Neural progenitor cell (in vitro differentiated cells): ENCODE measurements at regions not wholly inside any gene's neighbourhood (a gene's known extent, or its start where the extent isn't known, plus 50 kb on each side); places are given as distances from the start of the nearest gene placed in this dataset.
A peak's percentile ranks its signal among the peaks of the same experiment; 100 is the strongest.

Experiments used
- EZH2 ChIP-seq: fragments of 200-600 bp; sonication (generic); IDR thresholded peaks from 2 replicates; pipeline ENCODE4 v1.6.1; 2017; ENCODE audit warnings: antibody characterized with exemption, mild to moderate bottlenecking, moderate library complexity
- EZH2phosphoT487 ChIP-seq: fragments of 200-600 bp; sonication (generic); IDR thresholded peaks from 2 replicates; pipeline ENCODE4 v1.6.1; 2017; ENCODE audit warnings: antibody characterized with exemption
- TF ChIP-seq, protein P1 (sequence below): fragments of 200-600 bp; sonication (generic); IDR thresholded peaks from 2 replicates; pipeline ENCODE4 v1.5.1; 2017; ENCODE audit warnings: antibody characterized with exemption, mild to moderate bottlenecking

DNA sequence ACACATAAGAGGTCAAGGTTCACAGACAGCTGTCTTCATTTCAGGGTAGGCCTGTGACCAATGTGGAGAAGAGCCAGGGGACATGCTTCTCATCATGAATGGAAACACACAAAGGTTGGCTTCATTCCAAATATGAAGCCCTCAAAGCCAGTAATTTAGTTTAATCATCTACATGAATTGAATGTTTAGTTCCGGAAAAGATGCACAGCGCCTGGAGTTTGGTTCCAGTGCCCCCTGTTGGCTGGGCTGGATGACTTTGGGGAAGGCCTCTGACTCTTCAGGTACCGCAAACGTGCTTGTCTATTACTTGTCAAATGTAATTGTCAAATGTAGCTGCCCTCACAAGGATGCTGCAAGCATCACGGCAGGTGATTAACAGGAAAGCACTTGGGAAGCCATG, 130.7 kb downstream of the ADRA2A start:
- TF ChIP-seq, protein P1, sequence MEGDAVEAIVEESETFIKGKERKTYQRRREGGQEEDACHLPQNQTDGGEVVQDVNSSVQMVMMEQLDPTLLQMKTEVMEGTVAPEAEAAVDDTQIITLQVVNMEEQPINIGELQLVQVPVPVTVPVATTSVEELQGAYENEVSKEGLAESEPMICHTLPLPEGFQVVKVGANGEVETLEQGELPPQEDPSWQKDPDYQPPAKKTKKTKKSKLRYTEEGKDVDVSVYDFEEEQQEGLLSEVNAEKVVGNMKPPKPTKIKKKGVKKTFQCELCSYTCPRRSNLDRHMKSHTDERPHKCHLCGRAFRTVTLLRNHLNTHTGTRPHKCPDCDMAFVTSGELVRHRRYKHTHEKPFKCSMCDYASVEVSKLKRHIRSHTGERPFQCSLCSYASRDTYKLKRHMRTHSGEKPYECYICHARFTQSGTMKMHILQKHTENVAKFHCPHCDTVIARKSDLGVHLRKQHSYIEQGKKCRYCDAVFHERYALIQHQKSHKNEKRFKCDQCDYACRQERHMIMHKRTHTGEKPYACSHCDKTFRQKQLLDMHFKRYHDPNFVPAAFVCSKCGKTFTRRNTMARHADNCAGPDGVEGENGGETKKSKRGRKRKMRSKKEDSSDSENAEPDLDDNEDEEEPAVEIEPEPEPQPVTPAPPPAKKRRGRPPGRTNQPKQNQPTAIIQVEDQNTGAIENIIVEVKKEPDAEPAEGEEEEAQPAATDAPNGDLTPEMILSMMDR: peak; percentile 53
- no peak for TF ChIP-seq EZH2
- no peak for TF ChIP-seq EZH2phosphoT487
